ENCODE measurements at regions not wholly inside any gene's neighbourhood (a gene's known extent, or its start where the extent isn't known, plus 50 kb on each side); places are given as distances from the start of the nearest gene placed in this dataset.

DNA sequence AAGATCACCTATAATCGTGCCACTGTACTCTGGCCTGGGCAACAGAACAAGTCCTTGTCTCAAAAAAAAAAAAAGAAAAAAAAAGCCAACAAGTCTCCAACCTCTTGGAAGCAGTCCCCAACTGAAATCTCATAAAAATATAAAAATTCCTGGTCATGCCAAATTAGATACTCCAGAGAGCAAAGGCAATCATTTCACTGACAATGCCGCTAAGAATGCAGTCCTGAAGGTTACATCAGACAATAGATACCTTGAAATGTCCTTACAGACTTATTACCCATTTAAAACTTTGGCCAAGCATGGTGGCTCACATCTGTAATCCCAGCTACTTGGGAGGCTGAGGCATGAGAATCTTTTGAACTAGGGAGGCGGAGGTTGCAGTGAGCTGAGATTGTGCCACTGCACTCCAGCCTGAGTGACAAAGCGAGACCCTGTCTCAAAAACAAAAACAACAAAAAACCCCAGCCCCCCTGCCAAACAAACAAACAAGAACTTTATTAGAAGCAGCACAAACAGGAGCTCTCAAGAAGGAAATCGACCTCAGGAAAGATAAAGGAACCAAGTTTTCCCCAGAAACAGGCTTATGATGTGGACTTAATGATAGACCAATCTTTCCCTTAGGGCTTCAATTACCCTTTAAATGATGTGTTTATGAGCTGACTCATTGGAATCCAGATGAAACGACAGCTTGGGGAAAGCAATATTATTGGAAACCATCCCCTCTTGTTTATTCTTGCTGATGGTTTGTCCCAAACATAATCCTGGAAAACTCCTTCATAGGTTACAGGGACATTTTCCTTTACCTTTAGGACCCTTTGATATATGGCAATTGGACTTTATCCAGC lies 53.1 kb upstream of the XCR1 start:
- H3K4me1 ChIP-seq (ENCODE audit: control insufficient read depth in 2 of 2, insufficient read depth in 1 of 2, low read depth in 1 of 2, low read length in 2 of 2) = no peaks in the 10 kb centered on the region
- no CpG with 5 or more reads among the region's 6 CpGs for WGBS, 2 donors (ENCODE audit: extremely low coverage in 2 of 2, insufficient read length in 2 of 2, insufficient replicate concordance in 1 of 2)
- no peak for DNase-seq (ENCODE audit: low spot score)
- no peak overlapping the region for H3K14ac ChIP-seq (ENCODE audit: low read length)
- no peak overlapping the region for H2BK5ac ChIP-seq (ENCODE audit: low read length)
- H3K4me2 ChIP-seq (ENCODE audit: insufficient read depth, low read length, poor library complexity, severe bottlenecking) = no peak overlapping the region
- H3K79me1 ChIP-seq (ENCODE audit: low read depth, low read length) = no peaks in the 10 kb centered on the region
- H3K9ac ChIP-seq (ENCODE audit: low read depth, low read length, poor library complexity) = no peak overlapping the region
- no peaks in the 10 kb centered on the region for H3K36me3 ChIP-seq (replicated peaks in 1 of 2; ENCODE audit: control insufficient read depth in 2 of 2, insufficient read depth in 2 of 2, low read length in 2 of 2)
- no peak overlapping the region for H2AK5ac ChIP-seq (ENCODE audit: low read depth, low read length)
- no peak overlapping the region for H3K18ac ChIP-seq (ENCODE audit: low read length)
- H3K27me3 ChIP-seq (ENCODE audit: control insufficient read depth in 3 of 3, insufficient read depth in 3 of 3, low read depth in 1 of 3, low read length in 3 of 3) = no peaks in the 10 kb centered on the region
- no peak overlapping the region for H2BK120ac ChIP-seq (ENCODE audit: low read depth, low read length)
- H2AFZ ChIP-seq (ENCODE audit: low read length) = no peak overlapping the region
- no peak overlapping the region for H2BK15ac ChIP-seq (ENCODE audit: low read length)
- H3K27ac ChIP-seq (replicated peaks; ENCODE audit: low read length) = no peak overlapping the region
- H4K91ac ChIP-seq (ENCODE audit: low read depth, low read length, poor library complexity) = no peak overlapping the region
- no peak overlapping the region for H3K4ac ChIP-seq (ENCODE audit: low read length)
- no peak overlapping the region for H4K8ac ChIP-seq (ENCODE audit: low read depth, low read length)
- H3K9me3 ChIP-seq (replicated peaks in 1 of 2; ENCODE audit: control insufficient read depth in 2 of 2, insufficient read depth in 1 of 2, low read depth in 1 of 2, low read length in 2 of 2) = no peaks in the 10 kb centered on the region
- no peak overlapping the region for H3K4me3 ChIP-seq (ENCODE audit: low read length in 2 of 2)
- no peak overlapping the region for H3K23ac ChIP-seq (ENCODE audit: low read depth, low read length, poor library complexity)
- H2BK12ac ChIP-seq (ENCODE audit: low read length) = no peak overlapping the region

DNA sequence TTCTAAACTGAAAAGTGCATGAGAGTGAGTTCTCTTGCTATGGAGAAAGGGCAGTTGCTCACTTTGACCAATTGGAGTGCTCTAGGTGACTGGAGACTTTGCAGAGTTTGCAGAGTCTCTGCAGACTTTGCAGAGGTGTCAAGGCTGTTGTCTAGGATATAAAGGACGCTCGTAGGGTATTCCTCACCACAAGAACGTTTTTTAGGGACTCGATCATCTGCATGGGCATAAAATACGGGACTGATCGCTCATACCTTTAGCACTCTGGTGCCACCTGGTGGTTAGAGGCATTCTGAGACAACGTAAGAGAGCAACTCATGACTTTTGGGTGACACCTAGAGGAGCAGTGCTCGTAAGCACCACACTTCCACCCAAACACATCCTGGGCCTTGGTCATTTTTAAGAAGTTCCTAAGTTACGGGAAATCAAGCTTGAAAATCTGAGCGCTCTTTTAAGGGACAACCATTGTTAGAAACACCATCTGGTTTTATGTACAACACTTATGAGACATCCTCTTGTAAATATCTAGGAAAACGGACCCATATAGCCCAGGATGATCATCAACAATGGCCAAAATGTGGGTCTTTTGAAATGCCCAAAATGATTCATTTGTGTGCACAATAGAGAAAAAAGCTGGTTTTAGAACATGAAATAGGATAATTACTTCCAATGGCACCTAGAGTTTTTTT lies 51.6 kb upstream of the XCR1 start:
- Histone ChIP-seq H2BK15ac (ENCODE audit: low read length) (no peak overlapping the region), H3K18ac (ENCODE audit: low read length) (no peak overlapping the region), H2AFZ (ENCODE audit: low read length) (peak overlapping the region; percentile 73), H4K8ac (ENCODE audit: low read depth, low read length) (no peak overlapping the region), H3K79me1 (ENCODE audit: low read depth, low read length) (no peaks in the 10 kb centered on the region), H3K4me1 (ENCODE audit: control insufficient read depth in 2 of 2, insufficient read depth in 1 of 2, low read depth in 1 of 2, low read length in 2 of 2) (no peaks in the 10 kb centered on the region), H4K91ac (ENCODE audit: low read depth, low read length, poor library complexity) (no peak overlapping the region), H2BK5ac (ENCODE audit: low read length) (no peak overlapping the region), H3K36me3 (replicated peaks in 1 of 2; ENCODE audit: control insufficient read depth in 2 of 2, insufficient read depth in 2 of 2, low read length in 2 of 2) (no peaks in the 10 kb centered on the region), H3K23ac (ENCODE audit: low read depth, low read length, poor library complexity) (no peak overlapping the region), H3K27me3 (ENCODE audit: control insufficient read depth in 3 of 3, insufficient read depth in 3 of 3, low read depth in 1 of 3, low read length in 3 of 3) (no peaks in the 10 kb centered on the region), H3K4me2 (ENCODE audit: insufficient read depth, low read length, poor library complexity, severe bottlenecking) (no peak overlapping the region), H2AK5ac (ENCODE audit: low read depth, low read length) (no peak overlapping the region), H2BK120ac (ENCODE audit: low read depth, low read length) (no peak overlapping the region), H3K9ac (ENCODE audit: low read depth, low read length, poor library complexity) (no peak overlapping the region), H3K14ac (ENCODE audit: low read length) (no peak overlapping the region), H2BK12ac (ENCODE audit: low read length) (no peak overlapping the region), H3K27ac (replicated peaks; ENCODE audit: low read length) (no peak overlapping the region), H3K4me3 (ENCODE audit: low read length in 2 of 2) (no peak overlapping the region), H3K4ac (ENCODE audit: low read length) (no peak overlapping the region), H3K9me3 (replicated peaks in 1 of 2; ENCODE audit: control insufficient read depth in 2 of 2, insufficient read depth in 1 of 2, low read depth in 1 of 2, low read length in 2 of 2) (no peaks in the 10 kb centered on the region)
- peak; percentile 89 for DNase-seq (ENCODE audit: low spot score)
- no CpG with 5 or more reads among the region's 11 CpGs for WGBS, 2 donors (ENCODE audit: extremely low coverage in 2 of 2, insufficient read length in 2 of 2, insufficient replicate concordance in 1 of 2)
